ENCODE measurements at regions not wholly inside any gene's neighbourhood (a gene's known extent, or its start where the extent isn't known, plus 50 kb on each side); places are given as distances from the start of the nearest gene placed in this dataset.
"Not testable (repeated sequence)": the region's sequence is repeated elsewhere in the genome, so short reads cannot be mapped to it uniquely, and the experiment has no call there.

DNA sequence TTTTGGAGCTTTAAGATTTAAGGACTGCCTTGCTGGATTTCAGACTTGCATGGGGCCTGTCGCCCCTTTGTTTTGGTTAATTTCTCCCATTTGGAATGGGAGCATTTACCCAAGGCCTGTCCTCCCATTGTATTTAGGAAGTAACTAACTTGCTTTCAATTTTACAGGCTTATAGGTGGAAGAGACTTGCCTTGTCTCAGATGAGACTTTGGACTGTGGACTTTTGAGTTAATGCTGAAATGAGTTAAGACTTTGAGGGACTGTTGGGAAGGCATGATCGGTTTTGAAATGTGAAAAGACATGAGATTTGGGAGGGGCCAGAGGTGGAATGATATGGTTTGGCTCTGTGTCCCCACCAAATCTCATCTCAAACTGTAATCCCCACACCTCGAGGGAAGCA, 56.5 kb upstream of the TNFSF10 start:
- intact Hi-C loops (cut with DNase I; ENCODE audit: low total_unique reads); H3K9me3 ChIP-seq; DNase-seq; H3K36me3 ChIP-seq; H3K4me3 ChIP-seq; H3K27me3 ChIP-seq: not testable (repeated sequence)
- WGBS, 5 donors = 79 to 96% (median 93%) methylated on average over 3 of the region's 3 CpGs
- Histone ChIP-seq H3K27ac (peak overlapping the region in 2 of 5 donors; percentile 11 to 69), H3K4me1 (peaks cover 0 to 11% (median 5%) of the 10 kb centered on the region in 4 donors)

GRCh38 chr3:172578714-172579113, 55.5 kb upstream of the TNFSF10 start:
- WGBS, 5 donors = 93 to 97% (median 97%) methylated on average over 1 of the region's 1 CpG
- peaks cover 0 to 11% (median 5%) of the 10 kb centered on the region in 4 donors for H3K4me1 ChIP-seq
- H3K27me3 ChIP-seq; H3K27ac ChIP-seq; DNase-seq; H3K36me3 ChIP-seq; intact Hi-C loops (cut with DNase I; ENCODE audit: low total_unique reads); H3K9me3 ChIP-seq; H3K4me3 ChIP-seq: not testable (repeated sequence)

- WGBS, 5 donors = 50 to 64% (median 52%) methylated on average over 2 of the region's 2 CpGs
- intact Hi-C loops (cut with DNase I; ENCODE audit: low total_unique reads) = no loop called here
- no peaks in the 10 kb centered on the region for H3K36me3 ChIP-seq
- TF ChIP-seq POLR2AphosphoS5 (IDR thresholded peaks at IDR 0.05) (no peak), EP300 (IDR thresholded peaks at IDR 0.05) (no peak), POLR2A (IDR thresholded peaks at IDR 0.05) (no peak)
- TF ChIP-seq, protein P1, sequence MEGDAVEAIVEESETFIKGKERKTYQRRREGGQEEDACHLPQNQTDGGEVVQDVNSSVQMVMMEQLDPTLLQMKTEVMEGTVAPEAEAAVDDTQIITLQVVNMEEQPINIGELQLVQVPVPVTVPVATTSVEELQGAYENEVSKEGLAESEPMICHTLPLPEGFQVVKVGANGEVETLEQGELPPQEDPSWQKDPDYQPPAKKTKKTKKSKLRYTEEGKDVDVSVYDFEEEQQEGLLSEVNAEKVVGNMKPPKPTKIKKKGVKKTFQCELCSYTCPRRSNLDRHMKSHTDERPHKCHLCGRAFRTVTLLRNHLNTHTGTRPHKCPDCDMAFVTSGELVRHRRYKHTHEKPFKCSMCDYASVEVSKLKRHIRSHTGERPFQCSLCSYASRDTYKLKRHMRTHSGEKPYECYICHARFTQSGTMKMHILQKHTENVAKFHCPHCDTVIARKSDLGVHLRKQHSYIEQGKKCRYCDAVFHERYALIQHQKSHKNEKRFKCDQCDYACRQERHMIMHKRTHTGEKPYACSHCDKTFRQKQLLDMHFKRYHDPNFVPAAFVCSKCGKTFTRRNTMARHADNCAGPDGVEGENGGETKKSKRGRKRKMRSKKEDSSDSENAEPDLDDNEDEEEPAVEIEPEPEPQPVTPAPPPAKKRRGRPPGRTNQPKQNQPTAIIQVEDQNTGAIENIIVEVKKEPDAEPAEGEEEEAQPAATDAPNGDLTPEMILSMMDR (IDR thresholded peaks at IDR 0.05) = no peak
- no peak overlapping the region for H3K4me3 ChIP-seq
- no peaks in the 10 kb centered on the region for H3K9me3 ChIP-seq
- H3K27ac ChIP-seq = no peak overlapping the region
- no peaks in the 10 kb centered on the region for H3K27me3 ChIP-seq
- H3K4me1 ChIP-seq = peaks cover 0 to 11% (median 5%) of the 10 kb centered on the region in 4 donors
- no peak for DNase-seq
These were observed 54.8 kb upstream of the TNFSF10 start for GRCh38 chr3:172577987-172578570.

DNA sequence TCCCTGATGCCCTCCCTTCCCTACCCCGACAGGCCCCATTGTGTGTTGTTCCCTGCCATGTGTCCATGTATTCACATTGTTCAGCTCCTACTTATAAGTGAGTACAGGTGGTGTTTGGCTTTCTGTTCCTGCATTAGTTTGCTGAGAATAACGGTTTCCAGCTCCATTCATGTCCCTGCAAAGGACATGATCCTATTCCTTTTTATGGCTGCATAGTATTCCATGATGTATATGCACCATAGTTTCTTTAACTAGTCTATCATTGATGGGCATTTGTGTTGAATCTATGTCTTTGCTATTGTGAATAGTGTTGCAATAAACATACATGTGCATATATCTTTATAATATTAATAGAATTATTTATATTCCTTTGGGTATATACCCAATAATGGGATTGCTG, 52.1 kb upstream of the TNFSF10 start:
- intact Hi-C loops (cut with DNase I; ENCODE audit: low total_unique reads) = no loop called here
- no peak for DNase-seq
- 68 to 87% (median 81%) methylated on average over 2 of the region's 2 CpGs for WGBS, 5 donors

DNA sequence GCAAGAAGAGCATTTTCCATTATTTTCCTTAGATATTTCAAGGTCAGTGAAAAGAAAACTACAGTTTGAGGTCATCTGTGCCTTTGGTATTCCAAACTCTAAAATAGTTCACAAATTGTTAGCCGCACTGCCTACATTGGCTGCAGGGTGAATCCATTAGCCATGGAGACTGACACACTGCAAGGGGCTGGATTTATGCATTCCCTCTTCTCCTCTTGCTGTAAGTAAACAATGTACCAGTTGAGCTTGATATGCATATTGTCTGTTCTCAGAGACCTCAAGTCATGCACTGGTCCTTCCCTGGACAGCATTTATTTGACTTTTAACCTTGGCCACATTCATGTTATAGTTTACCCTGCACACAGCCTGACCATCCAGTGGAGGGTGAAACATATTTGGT, 50.2 kb upstream of the TNFSF10 start:
- Histone ChIP-seq H3K4me3 (no peak overlapping the region), H3K27ac (no peak overlapping the region), H3K27me3 (no peaks in the 10 kb centered on the region), H3K36me3 (no peaks in the 10 kb centered on the region), H3K4me1 (peaks cover 0 to 8% (median 0%) of the 10 kb centered on the region in 4 donors), H3K9me3 (peaks cover 0 to 12% (median 5%) of the 10 kb centered on the region in 4 donors)
- WGBS, 5 donors = 97 to 100% (median 99%) methylated on average over 1 of the region's 1 CpG
- DNase-seq = no peak
- TF ChIP-seq POLR2AphosphoS5 (IDR thresholded peaks at IDR 0.05) (no peak), EP300 (IDR thresholded peaks at IDR 0.05) (no peak), POLR2A (IDR thresholded peaks at IDR 0.05) (no peak)
- TF ChIP-seq, protein P1 (IDR thresholded peaks at IDR 0.05) = no peak
- intact Hi-C loops (cut with DNase I; ENCODE audit: low total_unique reads) = no loop called here

More for the DNA sequence above, 52.1 kb upstream of the TNFSF10 start:
- Histone ChIP-seq H3K4me1 (peaks cover 0 to 10% (median 2%) of the 10 kb centered on the region in 4 donors), H3K4me3 (no peak overlapping the region), H3K36me3 (no peaks in the 10 kb centered on the region), H3K27ac (no peak overlapping the region), H3K9me3 (peaks cover 0 to 12% (median 5%) of the 10 kb centered on the region in 4 donors), H3K27me3 (no peaks in the 10 kb centered on the region)
- TF ChIP-seq POLR2AphosphoS5 (IDR thresholded peaks at IDR 0.05) (no peak), EP300 (IDR thresholded peaks at IDR 0.05) (no peak)
- TF ChIP-seq, protein P1 (IDR thresholded peaks at IDR 0.05) = no peak
